IMR-90 (cell line): ENCODE measurements at regions not wholly inside any gene's neighbourhood (a gene's known extent, or its start where the extent isn't known, plus 50 kb on each side); places are given as distances from the start of the nearest gene placed in this dataset.
"Not testable (repeated sequence)": the region's sequence is repeated elsewhere in the genome, so short reads cannot be mapped to it uniquely, and the experiment has no call there.

ENCODE experiments used
- BHLHE40 ChIP-seq: fragments of 150-350 bp; IDR thresholded peaks from 2 replicates; pipeline ENCODE4 v1.6.1; 2016; ENCODE audit warnings: mild to moderate bottlenecking, low read depth, low read length
- CEBPB ChIP-seq: IDR thresholded peaks from 2 replicates; pipeline ENCODE4 v1.6.1; 2012; ENCODE audit warnings: low read depth, low read length, improper control_type of control experiment
- CTCF ChIP-seq: conservative IDR thresholded peaks from 2 replicates; pipeline ENCODE4 v1.5.1; 2012; ENCODE audit warnings: mild to moderate bottlenecking, low read depth, low read length, improper control_type of control experiment
- ELK1 ChIP-seq: fragments of 150-350 bp; IDR thresholded peaks from 2 replicates; pipeline ENCODE4 v1.6.1; 2016; ENCODE audit warnings: low read depth, mild to moderate bottlenecking, low read length, moderate library complexity, borderline replicate concordance
- FOS ChIP-seq: fragments of 150-350 bp; IDR thresholded peaks from 2 replicates; pipeline ENCODE4 v1.6.1; 2016; ENCODE audit warnings: low read depth, low read length
- MAFK ChIP-seq: IDR thresholded peaks from 2 replicates; pipeline ENCODE4 v1.6.1; 2012; ENCODE audit warnings: low read depth, low read length, improper control_type of control experiment
- MAZ ChIP-seq: IDR thresholded peaks from 2 replicates; pipeline ENCODE4 v1.6.1; 2012; ENCODE audit warnings: low read depth, mild to moderate bottlenecking, low read length, improper control_type of control experiment, moderate library complexity, borderline replicate concordance
- NFE2L2 ChIP-seq: fragments of 150-350 bp; IDR thresholded peaks from 2 replicates; pipeline ENCODE4 v1.6.1; 2016; ENCODE audit warnings: low read depth, mild to moderate bottlenecking, low read length
- POLR2A ChIP-seq: IDR thresholded peaks from 2 replicates; pipeline ENCODE4 v1.6.1; 2012; ENCODE audit warnings: mild to moderate bottlenecking, low read depth, low read length
- RAD21 ChIP-seq: IDR thresholded peaks from 2 replicates; pipeline ENCODE4 v1.6.1; 2012; ENCODE audit warnings: low read length, improper control_type of control experiment
- RFX5 ChIP-seq: IDR thresholded peaks from 2 replicates; pipeline ENCODE4 v1.8.0; 2012; ENCODE audit warnings: low read depth, mild to moderate bottlenecking, low read length, moderate library complexity
- SMC3 ChIP-seq: fragments of 150-350 bp; IDR thresholded peaks from 2 replicates; pipeline ENCODE4 v1.6.1; 2016; ENCODE audit warnings: low read depth, mild to moderate bottlenecking, antibody characterized with exemption, low read length, moderate library complexity
- USF2 ChIP-seq: fragments of 150-350 bp; IDR thresholded peaks from 2 replicates; pipeline ENCODE4 v1.6.1; 2017; ENCODE audit warnings: mild to moderate bottlenecking, antibody characterized with exemption, low read length, low read depth

GRCh38 chr17:43304792-43305191, 71.0 kb upstream of the RNU2-1 start:
- not testable (repeated sequence) for TF ChIP-seq CTCF, BHLHE40, SMC3, USF2, RAD21, POLR2A, ELK1, MAZ, NFE2L2, CEBPB, RFX5, MAFK, FOS
